ENCODE measurements at regions not wholly inside any gene's neighbourhood (a gene's known extent, or its start where the extent isn't known, plus 50 kb on each side); places are given as distances from the start of the nearest gene placed in this dataset.

DNA sequence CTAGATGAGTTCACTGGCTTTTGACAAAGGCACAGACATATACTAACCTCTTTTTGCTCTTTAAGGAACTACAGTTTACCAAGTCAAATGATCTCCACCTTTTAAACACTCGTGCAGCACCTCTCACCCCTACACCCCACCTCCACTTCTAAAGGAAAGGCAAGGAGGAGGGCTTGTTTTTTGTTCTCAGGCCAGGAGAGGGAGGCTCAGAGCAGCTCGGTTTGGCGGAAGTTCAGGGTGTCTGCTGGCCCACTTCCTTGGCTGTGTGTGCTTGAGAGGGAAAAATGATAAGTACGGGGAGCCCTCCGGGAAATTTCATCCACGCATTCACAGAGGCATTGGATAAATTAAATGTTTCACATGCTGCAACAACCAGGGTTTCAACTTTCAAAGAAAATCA, 667.9 kb downstream of the BCL11A start:
- no peak for FAIRE-seq
- no peak overlapping the region for H2AFZ ChIP-seq (ENCODE audit: control insufficient read depth, low read depth, low read length)

DNA sequence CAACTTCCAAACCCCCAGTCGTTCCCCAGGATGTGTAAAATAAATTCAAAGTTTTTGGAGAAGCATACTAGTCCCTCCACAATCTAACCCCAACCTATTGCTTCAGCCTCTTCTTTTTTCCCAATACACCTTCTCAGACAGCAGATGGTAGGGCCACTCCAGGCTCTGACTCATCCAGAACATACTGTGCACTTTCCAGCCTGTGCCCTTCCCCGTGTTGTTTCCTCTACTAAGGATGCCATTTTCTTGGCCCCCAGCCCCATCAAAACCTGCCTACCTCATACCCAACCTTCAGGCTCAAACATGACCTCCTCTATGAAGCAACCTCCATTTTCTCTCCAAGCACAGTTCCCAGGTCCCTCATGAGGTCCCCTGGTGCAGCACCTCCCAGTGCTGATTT, 669.3 kb downstream of the BCL11A start:
- ChIA-PET RAD21 (ENCODE audit: unreplicated experiment) (no interaction called here), CTCF (interaction anchor here (1.1 kb wide), 1 partner anchor 25 kb away, joined by 3 read pairs; no protein-coding TSS in a partner anchor), POLR2A (interaction anchor here (0.6 kb wide), 1 partner anchor 1385 kb away, joined by 4 read pairs; no protein-coding TSS in a partner anchor), SMC1A (ENCODE audit: uncharacterized antibody, unreplicated experiment) (no interaction called here)
- in situ Hi-C loops (cut with MboI) (no loop called here), intact Hi-C loops (cut with micrococcal nuclease; ENCODE audit: unreplicated experiment) (no loop called here)
- Histone ChIP-seq H3K4me3 (no peak overlapping the region), H3K4me1 (ENCODE audit: control insufficient read depth, insufficient read depth, low read length) (peaks cover 21% of the 10 kb centered on the region), H2AFZ (ENCODE audit: control insufficient read depth, low read depth, low read length) (no peak overlapping the region), H3K9me3 (replicated peaks; ENCODE audit: control insufficient read depth, insufficient read depth, low read length) (no peaks in the 10 kb centered on the region), H3K27me3 (replicated peaks in 1 of 2; ENCODE audit: control insufficient read depth in 2 of 2, insufficient read depth in 2 of 2, low read length in 1 of 2) (no peaks in the 10 kb centered on the region), H3K27ac (ENCODE audit: control insufficient read depth, insufficient read depth) (no peak overlapping the region), H4K20me1 (ENCODE audit: control insufficient read depth, insufficient read depth) (no peaks in the 10 kb centered on the region), H3K4me2 (ENCODE audit: control insufficient read depth, insufficient read depth) (no peak overlapping the region), H3K36me3 (ENCODE audit: control insufficient read depth in 2 of 2, insufficient read depth in 2 of 2, low read length in 1 of 2) (no peaks in the 10 kb centered on the region), H3K9ac (ENCODE audit: control insufficient read depth, insufficient read depth, low read length) (no peak overlapping the region), H3K79me2 (ENCODE audit: control insufficient read depth, insufficient read depth, low read length) (no peaks in the 10 kb centered on the region)
- 10% methylated on average over 2 of the region's 2 CpGs for WGBS (ENCODE audit: insufficient coverage, insufficient replicate concordance, low lambda C conversion rate, missing lambda C conversion rate)
- FAIRE-seq = no peak
- DNase-seq (ENCODE audit: low read depth, low spot score) = no peak
- ATAC-seq = no peak
- no TSS peak for BruUV-seq (replicated peaks)
- TF ChIP-seq FOS (IDR thresholded peaks at IDR 0.05; ENCODE audit: borderline replicate concordance, extremely low read depth, insufficient read length) (no peak), HCFC1 (IDR thresholded peaks at IDR 0.05; ENCODE audit: low read length) (no peak), ZSCAN29 (IDR thresholded peaks at IDR 0.05) (no peak), ZNF217 (IDR thresholded peaks at IDR 0.05) (no peak), SMAD5 (IDR thresholded peaks at IDR 0.05; ENCODE audit: low read depth) (no peak), LARP7 (IDR thresholded peaks at IDR 0.05) (no peak), ZNF384 (IDR thresholded peaks at IDR 0.05; ENCODE audit: borderline replicate concordance, low read depth, low read length) (no peak), GABPA (IDR thresholded peaks at IDR 0.05; ENCODE audit: low read depth) (no peak), SRF (IDR thresholded peaks at IDR 0.05; ENCODE audit: low read depth in 2 of 2, low read length in 2 of 2) (no peak), ATF7 (IDR thresholded peaks at IDR 0.05; ENCODE audit: low read depth) (no peak), KLF5 (IDR thresholded peaks at IDR 0.05; ENCODE audit: partially characterized antibody) (no peak), TAF1 (IDR thresholded peaks at IDR 0.05; ENCODE audit: borderline replicate concordance, low read depth, low read length) (no peak), SUPT20H (IDR thresholded peaks at IDR 0.05; ENCODE audit: borderline replicate concordance, control insufficient read depth, low read depth, low read length) (no peak)
- TF ChIP-seq, protein P1, sequence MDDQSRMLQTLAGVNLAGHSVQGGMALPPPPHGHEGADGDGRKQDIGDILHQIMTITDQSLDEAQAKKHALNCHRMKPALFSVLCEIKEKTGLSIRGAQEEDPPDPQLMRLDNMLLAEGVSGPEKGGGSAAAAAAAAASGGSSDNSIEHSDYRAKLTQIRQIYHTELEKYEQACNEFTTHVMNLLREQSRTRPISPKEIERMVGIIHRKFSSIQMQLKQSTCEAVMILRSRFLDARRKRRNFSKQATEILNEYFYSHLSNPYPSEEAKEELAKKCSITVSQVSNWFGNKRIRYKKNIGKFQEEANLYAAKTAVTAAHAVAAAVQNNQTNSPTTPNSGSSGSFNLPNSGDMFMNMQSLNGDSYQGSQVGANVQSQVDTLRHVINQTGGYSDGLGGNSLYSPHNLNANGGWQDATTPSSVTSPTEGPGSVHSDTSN (IDR thresholded peaks at IDR 0.05; ENCODE audit: insufficient replicate concordance, low read depth, low read length) = no peak
- TF ChIP-seq, protein P2, sequence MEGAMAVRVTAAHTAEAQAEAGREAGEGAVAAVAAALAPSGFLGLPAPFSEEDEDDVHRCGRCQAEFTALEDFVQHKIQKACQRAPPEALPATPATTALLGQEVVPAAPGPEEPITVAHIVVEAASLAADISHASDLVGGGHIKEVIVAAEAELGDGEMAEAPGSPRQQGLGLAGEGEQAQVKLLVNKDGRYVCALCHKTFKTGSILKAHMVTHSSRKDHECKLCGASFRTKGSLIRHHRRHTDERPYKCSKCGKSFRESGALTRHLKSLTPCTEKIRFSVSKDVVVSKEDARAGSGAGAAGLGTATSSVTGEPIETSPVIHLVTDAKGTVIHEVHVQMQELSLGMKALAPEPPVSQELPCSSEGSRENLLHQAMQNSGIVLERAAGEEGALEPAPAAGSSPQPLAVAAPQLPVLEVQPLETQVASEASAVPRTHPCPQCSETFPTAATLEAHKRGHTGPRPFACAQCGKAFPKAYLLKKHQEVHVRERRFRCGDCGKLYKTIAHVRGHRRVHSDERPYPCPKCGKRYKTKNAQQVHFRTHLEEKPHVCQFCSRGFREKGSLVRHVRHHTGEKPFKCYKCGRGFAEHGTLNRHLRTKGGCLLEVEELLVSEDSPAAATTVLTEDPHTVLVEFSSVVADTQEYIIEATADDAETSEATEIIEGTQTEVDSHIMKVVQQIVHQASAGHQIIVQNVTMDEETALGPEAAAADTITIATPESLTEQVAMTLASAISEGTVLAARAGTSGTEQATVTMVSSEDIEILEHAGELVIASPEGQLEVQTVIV (IDR thresholded peaks at IDR 0.05; ENCODE audit: borderline replicate concordance, partially characterized antibody) = no peak

More for the DNA sequence above, 667.9 kb downstream of the BCL11A start:
- Histone ChIP-seq H3K9ac (ENCODE audit: control insufficient read depth, insufficient read depth, low read length) (no peak overlapping the region), H3K4me3 (no peak overlapping the region), H3K27me3 (replicated peaks in 1 of 2; ENCODE audit: control insufficient read depth in 2 of 2, insufficient read depth in 2 of 2, low read length in 1 of 2) (no peaks in the 10 kb centered on the region), H3K4me1 (ENCODE audit: control insufficient read depth, insufficient read depth, low read length) (peaks cover 21% of the 10 kb centered on the region), H3K27ac (ENCODE audit: control insufficient read depth, insufficient read depth) (no peak overlapping the region), H3K4me2 (ENCODE audit: control insufficient read depth, insufficient read depth) (no peak overlapping the region), H3K9me3 (replicated peaks; ENCODE audit: control insufficient read depth, insufficient read depth, low read length) (no peaks in the 10 kb centered on the region), H4K20me1 (ENCODE audit: control insufficient read depth, insufficient read depth) (no peaks in the 10 kb centered on the region), H3K79me2 (ENCODE audit: control insufficient read depth, insufficient read depth, low read length) (no peaks in the 10 kb centered on the region), H3K36me3 (ENCODE audit: control insufficient read depth in 2 of 2, insufficient read depth in 2 of 2, low read length in 1 of 2) (no peaks in the 10 kb centered on the region)
- ChIA-PET POLR2A (no interaction called here), SMC1A (ENCODE audit: uncharacterized antibody, unreplicated experiment) (no interaction called here), RAD21 (ENCODE audit: unreplicated experiment) (no interaction called here), CTCF (no interaction called here)
- no TSS peak for BruUV-seq (replicated peaks)
- intact Hi-C loops (cut with micrococcal nuclease; ENCODE audit: unreplicated experiment) (loop anchor here (5.0 kb wide), 1 partner anchor 667 kb away; the partner anchor contains the start of gene BCL11A), in situ Hi-C loops (cut with MboI) (no loop called here)
- ATAC-seq (no peak), DNase-seq (ENCODE audit: low read depth, low spot score) (no peak)
- 21% methylated on average over 6 of the region's 6 CpGs for WGBS (ENCODE audit: insufficient coverage, insufficient replicate concordance, low lambda C conversion rate, missing lambda C conversion rate)
- TF ChIP-seq LARP7 (IDR thresholded peaks at IDR 0.05) = no peak

Measured in GM12878 (cell line).